Astrocyte (in vitro differentiated cells and primary cell): ENCODE measurements at regions not wholly inside any gene's neighbourhood (a gene's known extent, or its start where the extent isn't known, plus 50 kb on each side); places are given as distances from the start of the nearest gene placed in this dataset.

Experiments
- DNase-seq: peaks from one replicate; pipeline ENCODE4 v3.0.0-alpha.2; 2010; ENCODE audit warnings: low read depth
- FAIRE-seq: peaks from 2 replicates; lab custom pipeline; 2011; peaks lifted over from hg19 to GRCh38; lab: Jason Lieb, UNC
- H2AFZ ChIP-seq: 2 replicates; pipeline ENCODE4 v1.6.0; 2012; ENCODE audit warnings: low read depth, low read length, inconsistent platforms
- H3K27ac ChIP-seq: 2 replicates; pipeline ENCODE4 v1.5.1; 2011; ENCODE audit warnings: low read depth, low read length, inconsistent platforms
- H3K27me3 ChIP-seq: 2 replicates; pipeline ENCODE4 v1.6.0; 2011; ENCODE audit warnings: low read length, inconsistent platforms; ENCODE audit not compliant: insufficient read depth
- H3K36me3 ChIP-seq: 2 replicates; pipeline ENCODE4 v1.5.1; 2011; ENCODE audit warnings: low read length, inconsistent platforms; ENCODE audit not compliant: insufficient read depth
- H3K4me1 ChIP-seq: 2 replicates; pipeline ENCODE4 v1.5.1; 2011; ENCODE audit warnings: low read length, inconsistent platforms; ENCODE audit not compliant: insufficient read depth
- H3K4me2 ChIP-seq: 2 replicates; pipeline ENCODE4 v1.6.0; 2012; ENCODE audit warnings: low read length, inconsistent platforms
- H3K4me3 ChIP-seq: 2 replicates; pipeline ENCODE4 v1.5.1; 2011; ENCODE audit warnings: low read depth, mild to moderate bottlenecking, low read length, inconsistent platforms; ENCODE audit not compliant: insufficient read depth
- H3K79me2 ChIP-seq: 2 replicates; pipeline ENCODE4 v1.6.0; 2012; ENCODE audit warnings: mild to moderate bottlenecking, low read length, inconsistent platforms; ENCODE audit not compliant: insufficient read depth
- H3K9ac ChIP-seq: 2 replicates; pipeline ENCODE4 v1.6.0; 2012; ENCODE audit warnings: mild to moderate bottlenecking, low read length, inconsistent platforms
- H3K9me3 ChIP-seq: 2 replicates; pipeline ENCODE4 v1.5.1; 2012; ENCODE audit warnings: low read depth, mild to moderate bottlenecking, low read length, inconsistent platforms; ENCODE audit not compliant: insufficient read depth
- H4K20me1 ChIP-seq: 2 replicates; pipeline ENCODE4 v1.6.0; 2012; ENCODE audit warnings: low read length, inconsistent platforms; ENCODE audit not compliant: insufficient read depth
- H3K27ac Mint-ChIP-seq: one replicate; pipeline ENCODE4 v1.8.0; 2021; ENCODE audit warnings: mild to moderate bottlenecking, mixed read lengths; ENCODE audit not compliant: unreplicated experiment
- H3K27me3 Mint-ChIP-seq: one replicate; pipeline ENCODE4 v1.8.0; 2021; ENCODE audit warnings: low read depth, mixed read lengths; ENCODE audit not compliant: unreplicated experiment
- H3K36me3 Mint-ChIP-seq: one replicate; pipeline ENCODE4 v1.8.0; 2021; ENCODE audit warnings: low read depth, mixed read lengths; ENCODE audit not compliant: unreplicated experiment
- H3K4me1 Mint-ChIP-seq: one replicate; pipeline ENCODE4 v1.8.0; 2021; ENCODE audit warnings: low read depth, mixed read lengths; ENCODE audit not compliant: unreplicated experiment
- H3K4me3 Mint-ChIP-seq: one replicate; pipeline ENCODE4 v1.8.0; 2021; ENCODE audit warnings: mild to moderate bottlenecking, moderate library complexity, mixed read lengths; ENCODE audit not compliant: unreplicated experiment
- H3K9me3 Mint-ChIP-seq: one replicate; pipeline ENCODE4 v1.8.0; 2021; ENCODE audit warnings: mild to moderate bottlenecking, mixed read lengths; ENCODE audit not compliant: unreplicated experiment
- EZH2 ChIP-seq: IDR thresholded peaks from 2 replicates; pipeline ENCODE4 v1.6.1; 2012; ENCODE audit warnings: mild to moderate bottlenecking, low read length, inconsistent platforms; ENCODE audit not compliant: insufficient read depth
- TF ChIP-seq, protein P1 (sequence below): IDR thresholded peaks from 2 replicates; pipeline ENCODE4 v1.5.1; 2011; ENCODE audit warnings: low read depth, mild to moderate bottlenecking, inconsistent platforms, low read length, moderate library complexity; ENCODE audit not compliant: insufficient read depth

DNA sequence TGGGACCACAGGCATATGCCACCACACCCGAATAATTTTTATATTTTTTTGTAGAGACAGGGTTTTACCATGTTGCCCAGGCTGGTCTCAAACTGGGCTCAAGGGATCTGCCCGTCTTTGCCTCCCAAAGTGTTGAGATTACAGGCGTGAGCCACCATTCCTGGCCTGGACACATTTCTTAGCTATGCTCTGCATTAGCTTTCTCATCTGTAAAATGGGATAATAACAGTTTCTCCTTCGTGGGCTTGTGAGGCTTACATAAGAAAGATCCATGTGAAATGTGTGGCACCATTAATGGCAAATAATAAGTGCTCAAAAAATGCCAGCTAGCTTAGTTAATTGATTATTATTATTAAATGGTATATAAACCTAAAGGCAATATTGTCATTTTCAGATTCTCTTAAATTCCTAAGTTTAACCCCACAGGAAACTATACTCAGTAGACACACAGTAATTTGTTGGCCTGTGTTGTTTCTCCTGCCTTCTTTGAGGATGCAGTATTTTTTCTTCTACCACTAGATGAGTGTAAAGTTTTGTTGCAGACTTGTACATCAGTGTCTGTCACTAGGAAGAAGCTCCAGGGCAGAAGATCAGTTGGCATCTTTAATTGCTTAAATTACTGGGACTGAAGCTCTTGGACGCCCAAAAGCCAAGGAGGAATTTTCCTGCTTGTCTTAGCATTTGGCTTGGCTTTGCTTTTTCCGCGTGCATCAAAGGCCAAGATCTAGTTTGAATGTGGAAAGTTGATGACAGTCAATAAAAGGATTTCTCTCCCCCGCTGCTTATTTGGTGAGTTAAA, 162.3 kb upstream of the ZNF217 start:
- FAIRE-seq (no peak), DNase-seq (no peak)
- Histone ChIP-seq H3K36me3 (no peaks in the 10 kb centered on the region), H3K9ac (no peak overlapping the region), H3K9me3 (no peaks in the 10 kb centered on the region), H3K4me1 (peaks cover 21% of the 10 kb centered on the region), H2AFZ (no peak overlapping the region), H3K27me3 (no peaks in the 10 kb centered on the region), H4K20me1 (no peaks in the 10 kb centered on the region), H3K4me2 (no peak overlapping the region), H3K27ac (no peak overlapping the region), H3K79me2 (no peaks in the 10 kb centered on the region), H3K4me3 (no peak overlapping the region)
- Mint-ChIP-seq H3K36me3 (no peaks in the 10 kb centered on the region), H3K27ac (no peak overlapping the region), H3K4me1 (peaks cover 30% of the 10 kb centered on the region), H3K27me3 (no peaks in the 10 kb centered on the region), H3K9me3 (no peaks in the 10 kb centered on the region), H3K4me3 (no peak overlapping the region)
- no peak for TF ChIP-seq EZH2
- TF ChIP-seq, protein P1, sequence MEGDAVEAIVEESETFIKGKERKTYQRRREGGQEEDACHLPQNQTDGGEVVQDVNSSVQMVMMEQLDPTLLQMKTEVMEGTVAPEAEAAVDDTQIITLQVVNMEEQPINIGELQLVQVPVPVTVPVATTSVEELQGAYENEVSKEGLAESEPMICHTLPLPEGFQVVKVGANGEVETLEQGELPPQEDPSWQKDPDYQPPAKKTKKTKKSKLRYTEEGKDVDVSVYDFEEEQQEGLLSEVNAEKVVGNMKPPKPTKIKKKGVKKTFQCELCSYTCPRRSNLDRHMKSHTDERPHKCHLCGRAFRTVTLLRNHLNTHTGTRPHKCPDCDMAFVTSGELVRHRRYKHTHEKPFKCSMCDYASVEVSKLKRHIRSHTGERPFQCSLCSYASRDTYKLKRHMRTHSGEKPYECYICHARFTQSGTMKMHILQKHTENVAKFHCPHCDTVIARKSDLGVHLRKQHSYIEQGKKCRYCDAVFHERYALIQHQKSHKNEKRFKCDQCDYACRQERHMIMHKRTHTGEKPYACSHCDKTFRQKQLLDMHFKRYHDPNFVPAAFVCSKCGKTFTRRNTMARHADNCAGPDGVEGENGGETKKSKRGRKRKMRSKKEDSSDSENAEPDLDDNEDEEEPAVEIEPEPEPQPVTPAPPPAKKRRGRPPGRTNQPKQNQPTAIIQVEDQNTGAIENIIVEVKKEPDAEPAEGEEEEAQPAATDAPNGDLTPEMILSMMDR, result no peak

DNA sequence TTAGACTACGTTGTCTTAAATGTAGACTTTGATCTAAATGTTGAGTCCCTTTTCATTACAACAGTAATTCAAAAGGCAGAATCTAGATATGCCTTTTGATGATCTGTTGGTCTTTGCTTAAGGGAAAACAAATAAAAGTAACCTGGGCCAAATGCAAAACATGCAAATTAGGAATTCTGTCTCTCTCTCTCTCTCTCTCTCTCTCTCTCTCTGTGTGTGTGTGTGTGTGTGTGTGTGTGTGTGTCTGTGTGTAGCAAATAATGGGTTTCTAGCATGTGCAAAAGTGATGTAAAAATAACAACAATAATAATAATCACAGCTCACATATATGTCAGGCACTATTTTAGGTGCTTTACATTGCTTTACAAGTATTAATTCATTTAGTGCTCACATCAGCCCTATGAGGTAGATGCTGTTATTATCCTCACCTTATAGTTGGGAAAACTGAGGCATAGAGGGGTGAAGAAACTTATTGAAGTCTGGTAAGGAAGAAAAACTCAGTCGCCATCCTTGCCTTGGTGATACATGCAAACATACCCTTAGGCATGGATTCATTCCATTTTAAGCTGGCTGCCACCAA, 160.3 kb upstream of the ZNF217 start:
- Histone ChIP-seq H3K36me3 (no peaks in the 10 kb centered on the region), H3K9me3 (no peaks in the 10 kb centered on the region), H2AFZ (peak overlapping the region; percentile 48), H3K79me2 (no peaks in the 10 kb centered on the region), H3K27ac (peak overlapping the region; percentile 87), H3K9ac (peak overlapping the region; percentile 76), H3K4me2 (peak overlapping the region; percentile 81), H3K4me1 (peaks cover 29% of the 10 kb centered on the region), H3K4me3 (no peak overlapping the region), H3K27me3 (no peaks in the 10 kb centered on the region), H4K20me1 (no peaks in the 10 kb centered on the region)
- H3K27me3 Mint-ChIP-seq, result no peaks in the 10 kb centered on the region
- H3K27ac Mint-ChIP-seq, result peak overlapping the region; percentile 27
- H3K4me1 Mint-ChIP-seq, result peaks cover 44% of the 10 kb centered on the region
- no peaks in the 10 kb centered on the region for H3K36me3 Mint-ChIP-seq
- H3K9me3 Mint-ChIP-seq, result no peaks in the 10 kb centered on the region
- FAIRE-seq (no peak), DNase-seq (no peak)
- TF ChIP-seq EZH2, result no peak
- TF ChIP-seq, protein P1, result no peak
- H3K4me3 Mint-ChIP-seq, result no peak overlapping the region
